WTC11 (cell line): ENCODE measurements at regions not wholly inside any gene's neighbourhood (a gene's known extent, or its start where the extent isn't known, plus 50 kb on each side); places are given as distances from the start of the nearest gene placed in this dataset.
A peak's percentile ranks its signal among the peaks of the same experiment; 100 is the strongest.

Experiments
- ATAC-seq: fragments of 200-7000 bp; cut with Tn5 transposase; 2 replicates; pipeline ENCODE4 v1.10.0; 2021; ENCODE audit warnings: mild to moderate bottlenecking, moderate library complexity
- CTCF ChIA-PET: fragments of 300-600 bp; sonication (Branson Sonifier 250); formaldehyde crosslinking; loops from one replicate; lab custom pipeline; 2021; ENCODE audit warnings: antibody characterized with exemption; lab: Charles Lee
- POLR2A ChIA-PET: fragments of 350-600 bp; sonication (Branson Sonifier 250); formaldehyde crosslinking; loops from one replicate; lab custom pipeline; 2021; ENCODE audit warnings: antibody characterized with exemption; lab: Charles Lee
- DNase-seq: peaks from one replicate; pipeline ENCODE4 v3.0.0; 2021; ENCODE audit warnings: low spot score
- H3K27ac Mint-ChIP-seq: 2 replicates; pipeline ENCODE4 v1.8.0; 2021; ENCODE audit warnings: mixed read lengths
- H3K27me3 Mint-ChIP-seq: 2 replicates; pipeline ENCODE4 v1.8.0; 2021; ENCODE audit warnings: low read depth, mild to moderate bottlenecking, moderate library complexity, mixed read lengths
- H3K36me3 Mint-ChIP-seq: 2 replicates; pipeline ENCODE4 v1.8.0; 2021; ENCODE audit warnings: mixed read lengths
- H3K4me1 Mint-ChIP-seq: 2 replicates; pipeline ENCODE4 v1.8.0; 2022; ENCODE audit warnings: mixed read lengths
- H3K4me3 Mint-ChIP-seq: 2 replicates; pipeline ENCODE4 v1.8.0; 2021; ENCODE audit warnings: mild to moderate bottlenecking, moderate library complexity, mixed read lengths
- H3K9me3 Mint-ChIP-seq: 2 replicates; pipeline ENCODE4 v1.8.0; 2021; ENCODE audit warnings: mixed read lengths
- AR ChIP-seq: fragments of 250-450 bp; sonication (Bioruptor Pico); IDR thresholded peaks from 2 replicates; pipeline ENCODE4 v1.9.0; 2021; ENCODE audit warnings: mild to moderate bottlenecking
- CREB1 ChIP-seq: sonication (generic); formaldehyde crosslinking; IDR thresholded peaks from 2 replicates; pipeline ENCODE4 v1.8.0; 2023; ENCODE audit warnings: mild to moderate bottlenecking, missing genetic modification reagents
- E2F5 ChIP-seq: sonication (generic); formaldehyde crosslinking; IDR thresholded peaks from 2 replicates; pipeline ENCODE4 v1.8.1; 2022; ENCODE audit warnings: mild to moderate bottlenecking, moderate library complexity, missing genetic modification reagents
- EMX1 ChIP-seq: fragments of 250-450 bp; sonication (Bioruptor Pico); IDR thresholded peaks from 2 replicates; pipeline ENCODE4 v1.8.0; 2021; ENCODE audit warnings: mild to moderate bottlenecking
- ESRRA ChIP-seq: sonication (generic); formaldehyde crosslinking; IDR thresholded peaks from 2 replicates; pipeline ENCODE4 v1.8.1; 2022; ENCODE audit warnings: mild to moderate bottlenecking, missing genetic modification reagents, borderline replicate concordance
- ETV6 ChIP-seq: sonication (generic); formaldehyde crosslinking; IDR thresholded peaks from 2 replicates; pipeline ENCODE4 v1.8.1; 2022; ENCODE audit warnings: mild to moderate bottlenecking, missing genetic modification reagents
- GTF2I ChIP-seq: fragments of 250-450 bp; sonication (Bioruptor Pico); conservative IDR thresholded peaks from 2 replicates; pipeline ENCODE4 v1.4.0; 2021; ENCODE audit warnings: mild to moderate bottlenecking
- MLX ChIP-seq: sonication (generic); formaldehyde crosslinking; IDR thresholded peaks from 2 replicates; pipeline ENCODE4 v1.8.1; 2023; ENCODE audit warnings: mild to moderate bottlenecking, missing genetic modification reagents, moderate library complexity
- MYBL2 ChIP-seq: sonication (generic); formaldehyde crosslinking; IDR thresholded peaks from 2 replicates; pipeline ENCODE4 v1.8.1; 2023; ENCODE audit warnings: mild to moderate bottlenecking, moderate library complexity, missing genetic modification reagents
- PREB ChIP-seq: sonication (generic); formaldehyde crosslinking; IDR thresholded peaks from 2 replicates; pipeline ENCODE4 v1.8.1; 2022; ENCODE audit warnings: mild to moderate bottlenecking, missing genetic modification reagents, moderate library complexity, borderline replicate concordance
- PRRX2 ChIP-seq: fragments of 250-450 bp; sonication (Bioruptor Pico); IDR thresholded peaks from 2 replicates; pipeline ENCODE4 v1.8.0; 2021; ENCODE audit warnings: mild to moderate bottlenecking
- RELA ChIP-seq: sonication (generic); formaldehyde crosslinking; IDR thresholded peaks from 2 replicates; pipeline ENCODE4 v1.8.1; 2022; ENCODE audit warnings: missing genetic modification reagents, mild to moderate bottlenecking, borderline replicate concordance
- RORB ChIP-seq: fragments of 250-450 bp; sonication (Bioruptor Pico); IDR thresholded peaks from 2 replicates; pipeline ENCODE4 v1.9.0; 2021; ENCODE audit warnings: mild to moderate bottlenecking
- SMAD4 ChIP-seq: sonication (generic); formaldehyde crosslinking; IDR thresholded peaks from 2 replicates; pipeline ENCODE4 v1.8.0; 2022; ENCODE audit warnings: mild to moderate bottlenecking, missing genetic modification reagents
- TP53 ChIP-seq: sonication (generic); formaldehyde crosslinking; IDR thresholded peaks from 2 replicates; pipeline ENCODE4 v1.8.1; 2023; ENCODE audit warnings: mild to moderate bottlenecking, missing genetic modification reagents
- ZNF121 ChIP-seq: sonication (generic); formaldehyde crosslinking; IDR thresholded peaks from 2 replicates; pipeline ENCODE4 v1.8.0; 2023; ENCODE audit warnings: missing genetic modification reagents
- TF ChIP-seq, protein P1 (sequence below): sonication (generic); formaldehyde crosslinking; IDR thresholded peaks from 2 replicates; pipeline ENCODE4 v1.8.1; 2023; ENCODE audit warnings: mild to moderate bottlenecking, missing genetic modification reagents
- TF ChIP-seq, protein P2 (sequence below): sonication (generic); formaldehyde crosslinking; conservative IDR thresholded peaks from 2 replicates; pipeline ENCODE4 v1.8.1; 2023; ENCODE audit warnings: mild to moderate bottlenecking, low read depth, missing genetic modification reagents, moderate library complexity

DNA sequence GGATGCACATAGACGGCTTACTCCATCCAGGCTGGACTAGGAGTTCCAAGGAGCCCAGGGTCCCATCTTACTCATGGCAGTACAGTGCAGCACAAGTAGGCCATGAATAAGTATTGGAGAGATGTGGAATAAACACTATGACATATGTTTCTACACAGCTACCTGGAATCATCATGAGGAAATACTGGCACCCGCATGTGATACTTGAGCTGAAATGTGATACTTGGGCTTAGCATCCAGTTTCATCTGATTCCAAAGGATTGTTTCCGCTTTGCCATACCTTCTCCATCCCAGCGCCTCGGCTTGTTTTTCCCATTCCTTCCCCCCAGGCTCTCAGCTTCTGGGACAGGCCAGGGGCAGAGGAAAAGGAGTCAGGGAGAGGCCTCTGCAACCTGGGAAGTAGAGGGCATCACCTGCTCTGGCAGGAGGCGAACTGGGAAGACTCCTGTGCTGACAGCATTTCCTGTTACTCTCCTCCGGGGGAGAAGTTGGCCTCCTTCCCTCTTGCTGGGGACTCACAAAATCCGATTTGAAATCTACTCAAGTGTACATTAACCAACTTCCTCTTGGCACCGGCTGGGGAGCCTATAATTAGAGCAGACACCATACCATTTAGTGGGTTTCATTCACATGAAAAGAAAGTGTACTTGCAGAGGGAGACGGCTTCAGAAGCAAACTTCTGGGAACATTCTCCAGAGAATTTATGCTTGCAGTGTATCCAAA is 187.8 kb downstream of the MIAT start:
- H3K36me3 Mint-ChIP-seq: no peaks in the 10 kb centered on the region
- POLR2A ChIA-PET: no interaction called here
- ATAC-seq: peak; percentile 34; the same call in 1 of the 2 replicates
- no peak overlapping the region for H3K4me3 Mint-ChIP-seq
- CTCF ChIA-PET: no interaction called here
- no peak for TF ChIP-seq EMX1
- TF ChIP-seq ETV6 (CRISPR knock-in tag): no peak
- TF ChIP-seq AR: no peak
- TF ChIP-seq TP53 (CRISPR knock-in tag): no peak
- TF ChIP-seq GTF2I (CRISPR knock-in tag): no peak
- no peak for TF ChIP-seq PRRX2 (CRISPR knock-in tag)
- TF ChIP-seq MYBL2: no peak
- TF ChIP-seq ZNF121: no peak
- TF ChIP-seq, protein P1, sequence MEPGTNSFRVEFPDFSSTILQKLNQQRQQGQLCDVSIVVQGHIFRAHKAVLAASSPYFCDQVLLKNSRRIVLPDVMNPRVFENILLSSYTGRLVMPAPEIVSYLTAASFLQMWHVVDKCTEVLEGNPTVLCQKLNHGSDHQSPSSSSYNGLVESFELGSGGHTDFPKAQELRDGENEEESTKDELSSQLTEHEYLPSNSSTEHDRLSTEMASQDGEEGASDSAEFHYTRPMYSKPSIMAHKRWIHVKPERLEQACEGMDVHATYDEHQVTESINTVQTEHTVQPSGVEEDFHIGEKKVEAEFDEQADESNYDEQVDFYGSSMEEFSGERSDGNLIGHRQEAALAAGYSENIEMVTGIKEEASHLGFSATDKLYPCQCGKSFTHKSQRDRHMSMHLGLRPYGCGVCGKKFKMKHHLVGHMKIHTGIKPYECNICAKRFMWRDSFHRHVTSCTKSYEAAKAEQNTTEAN (CRISPR knock-in tag): no peak
- TF ChIP-seq MLX: no peak
- TF ChIP-seq E2F5 (CRISPR knock-in tag): no peak
- TF ChIP-seq CREB1 (CRISPR knock-in tag): no peak
- TF ChIP-seq ESRRA (CRISPR knock-in tag): no peak
- no peak for TF ChIP-seq RORB (CRISPR knock-in tag)
- no peak for TF ChIP-seq SMAD4
- no peak for TF ChIP-seq PREB (CRISPR knock-in tag)
- TF ChIP-seq RELA (CRISPR knock-in tag): no peak
- TF ChIP-seq, protein P2, sequence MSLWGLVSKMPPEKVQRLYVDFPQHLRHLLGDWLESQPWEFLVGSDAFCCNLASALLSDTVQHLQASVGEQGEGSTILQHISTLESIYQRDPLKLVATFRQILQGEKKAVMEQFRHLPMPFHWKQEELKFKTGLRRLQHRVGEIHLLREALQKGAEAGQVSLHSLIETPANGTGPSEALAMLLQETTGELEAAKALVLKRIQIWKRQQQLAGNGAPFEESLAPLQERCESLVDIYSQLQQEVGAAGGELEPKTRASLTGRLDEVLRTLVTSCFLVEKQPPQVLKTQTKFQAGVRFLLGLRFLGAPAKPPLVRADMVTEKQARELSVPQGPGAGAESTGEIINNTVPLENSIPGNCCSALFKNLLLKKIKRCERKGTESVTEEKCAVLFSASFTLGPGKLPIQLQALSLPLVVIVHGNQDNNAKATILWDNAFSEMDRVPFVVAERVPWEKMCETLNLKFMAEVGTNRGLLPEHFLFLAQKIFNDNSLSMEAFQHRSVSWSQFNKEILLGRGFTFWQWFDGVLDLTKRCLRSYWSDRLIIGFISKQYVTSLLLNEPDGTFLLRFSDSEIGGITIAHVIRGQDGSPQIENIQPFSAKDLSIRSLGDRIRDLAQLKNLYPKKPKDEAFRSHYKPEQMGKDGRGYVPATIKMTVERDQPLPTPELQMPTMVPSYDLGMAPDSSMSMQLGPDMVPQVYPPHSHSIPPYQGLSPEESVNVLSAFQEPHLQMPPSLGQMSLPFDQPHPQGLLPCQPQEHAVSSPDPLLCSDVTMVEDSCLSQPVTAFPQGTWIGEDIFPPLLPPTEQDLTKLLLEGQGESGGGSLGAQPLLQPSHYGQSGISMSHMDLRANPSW (CRISPR knock-in tag): no peak
- no peaks in the 10 kb centered on the region for H3K27me3 Mint-ChIP-seq
- H3K4me1 Mint-ChIP-seq: no peaks in the 10 kb centered on the region
- DNase-seq: no peak
- no peaks in the 10 kb centered on the region for H3K9me3 Mint-ChIP-seq
- no peak overlapping the region for H3K27ac Mint-ChIP-seq
